GM19468 (cell line): ENCODE measurements at regions not wholly inside any gene's neighbourhood (a gene's known extent, or its start where the extent isn't known, plus 50 kb on each side); places are given as distances from the start of the nearest gene placed in this dataset.

Experiments
- ATAC-seq: cut with Tn5 transposase; IDR thresholded peaks from one replicate; pipeline ENCODE4 v1.9.1; 2021; ENCODE audit warnings: mild to moderate bottlenecking, moderate library complexity, moderate number of reproducible peaks; ENCODE audit not compliant: unreplicated experiment; ENCODE audit errors: extremely low read depth

GRCh38 chr20:22285555-22285954 is 298.8 kb downstream of the FOXA2 start:
- ATAC-seq: no peak

DNA sequence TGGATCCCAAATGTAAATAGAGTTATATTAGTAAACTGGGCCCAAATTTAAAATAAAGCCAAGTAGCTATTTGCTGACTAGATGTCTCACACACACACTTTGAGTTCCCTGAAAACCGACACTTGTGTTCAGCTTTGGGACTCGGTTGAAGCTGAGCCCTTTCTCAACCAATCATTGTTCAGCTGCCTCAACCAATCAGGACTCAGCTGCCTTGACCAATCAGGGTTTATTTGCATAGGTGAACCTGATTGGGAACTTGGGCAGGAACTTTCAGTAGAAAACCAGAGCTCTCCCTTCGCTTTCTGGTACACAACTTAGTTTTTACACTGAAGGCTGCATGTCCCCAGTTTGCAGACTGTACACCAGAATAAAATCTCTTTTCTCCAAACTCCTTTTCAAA is 301.7 kb downstream of the FOXA2 start:
- ATAC-seq: no peak

DNA sequence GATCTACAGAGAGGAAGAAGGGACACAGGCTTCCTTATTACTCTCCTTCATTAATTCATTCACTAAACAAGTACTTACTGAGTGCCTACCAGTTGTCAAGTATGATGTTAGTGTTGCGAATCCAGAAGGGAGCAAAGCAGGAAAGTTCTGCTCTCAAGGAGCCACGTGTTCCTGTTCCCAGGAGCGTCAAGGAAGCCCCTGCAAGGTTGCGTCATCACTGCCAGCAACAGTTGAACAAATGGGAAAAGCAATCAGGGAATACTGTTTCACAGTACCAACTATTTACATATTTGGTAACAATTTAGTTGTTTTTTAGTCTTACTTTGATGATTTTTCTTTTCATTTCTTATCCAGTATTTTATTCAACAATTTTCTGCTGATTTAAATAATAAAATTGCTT is 310.0 kb downstream of the FOXA2 start:
- no peak for ATAC-seq

- ATAC-seq: no peak
These were observed 315.7 kb downstream of the FOXA2 start for GRCh38 chr20:22268675-22269074.

- no peak for ATAC-seq
These were observed 319.5 kb downstream of the FOXA2 start for GRCh38 chr20:22264917-22265316.

DNA sequence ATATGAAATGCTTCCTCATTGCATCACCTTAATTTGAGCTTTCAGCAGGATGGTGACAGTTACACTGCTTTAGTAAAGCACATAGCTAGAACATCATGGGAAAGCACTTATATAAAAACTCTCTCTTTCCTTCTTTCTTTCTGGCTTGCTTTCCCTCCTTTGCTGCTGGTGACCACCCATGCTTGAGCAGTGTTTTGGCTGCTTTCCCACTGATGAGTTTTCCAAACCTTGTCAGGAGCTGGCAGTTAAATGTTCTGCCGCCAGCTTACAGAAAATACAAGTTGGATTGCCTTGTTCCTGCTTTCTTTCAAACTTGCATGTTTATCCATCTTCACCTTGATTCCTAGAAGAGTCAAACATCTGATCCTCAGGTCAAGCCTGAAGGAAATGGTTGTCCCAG is 323.9 kb downstream of the FOXA2 start:
- no peak for ATAC-seq

DNA sequence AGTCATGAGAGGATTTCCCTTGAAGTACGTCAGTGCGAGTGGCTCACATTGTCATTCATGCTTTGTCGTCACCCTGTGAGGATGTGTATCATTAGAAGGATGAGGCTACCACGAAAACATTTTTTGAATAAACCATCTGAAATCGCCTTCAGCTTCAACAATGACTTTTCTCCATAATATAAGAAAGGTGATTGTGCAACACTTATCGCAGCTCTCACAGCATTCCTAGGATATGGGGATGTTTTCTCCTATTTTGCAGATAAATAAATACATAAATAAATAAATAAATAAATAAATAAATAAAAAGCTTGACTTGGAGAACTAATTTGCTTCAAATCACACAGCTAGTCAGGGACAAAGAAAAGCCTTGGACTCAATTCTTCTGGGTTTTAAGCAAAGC is 326.5 kb downstream of the FOXA2 start:
- ATAC-seq: no peak

GRCh38 chr20:22248051-22248667 is 336.2 kb downstream of the FOXA2 start:
- no peak for ATAC-seq

- ATAC-seq: no peak
These were observed 339.2 kb downstream of the FOXA2 start for GRCh38 chr20:22245139-22245538.

- no peak for ATAC-seq
These were observed 341.3 kb downstream of the FOXA2 start for GRCh38 chr20:22243067-22243466.

GRCh38 chr20:22241609-22242008 is 342.8 kb downstream of the FOXA2 start:
- no peak for ATAC-seq

DNA sequence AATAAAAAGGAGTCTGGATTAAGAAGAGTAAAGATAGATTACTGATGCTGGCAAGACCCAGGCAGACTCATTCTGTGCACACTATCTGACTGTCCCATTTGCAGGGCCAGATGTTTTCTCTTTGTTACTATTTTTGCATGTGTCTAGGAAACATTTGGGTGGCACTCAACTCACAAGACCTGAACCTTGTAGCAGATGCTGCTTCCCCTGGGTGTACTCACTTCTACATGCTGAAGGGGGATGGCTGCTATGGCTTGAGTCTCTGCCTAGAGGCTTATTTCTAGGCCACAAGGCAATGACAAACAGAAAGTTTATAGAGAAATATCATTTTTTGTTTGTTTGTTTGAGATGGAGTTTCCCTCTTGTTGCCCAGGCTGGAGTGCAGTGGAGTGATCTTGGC is 351.4 kb downstream of the FOXA2 start:
- no peak for ATAC-seq

GRCh38 chr20:22232473-22232872 is 351.9 kb downstream of the FOXA2 start:
- no peak for ATAC-seq

DNA sequence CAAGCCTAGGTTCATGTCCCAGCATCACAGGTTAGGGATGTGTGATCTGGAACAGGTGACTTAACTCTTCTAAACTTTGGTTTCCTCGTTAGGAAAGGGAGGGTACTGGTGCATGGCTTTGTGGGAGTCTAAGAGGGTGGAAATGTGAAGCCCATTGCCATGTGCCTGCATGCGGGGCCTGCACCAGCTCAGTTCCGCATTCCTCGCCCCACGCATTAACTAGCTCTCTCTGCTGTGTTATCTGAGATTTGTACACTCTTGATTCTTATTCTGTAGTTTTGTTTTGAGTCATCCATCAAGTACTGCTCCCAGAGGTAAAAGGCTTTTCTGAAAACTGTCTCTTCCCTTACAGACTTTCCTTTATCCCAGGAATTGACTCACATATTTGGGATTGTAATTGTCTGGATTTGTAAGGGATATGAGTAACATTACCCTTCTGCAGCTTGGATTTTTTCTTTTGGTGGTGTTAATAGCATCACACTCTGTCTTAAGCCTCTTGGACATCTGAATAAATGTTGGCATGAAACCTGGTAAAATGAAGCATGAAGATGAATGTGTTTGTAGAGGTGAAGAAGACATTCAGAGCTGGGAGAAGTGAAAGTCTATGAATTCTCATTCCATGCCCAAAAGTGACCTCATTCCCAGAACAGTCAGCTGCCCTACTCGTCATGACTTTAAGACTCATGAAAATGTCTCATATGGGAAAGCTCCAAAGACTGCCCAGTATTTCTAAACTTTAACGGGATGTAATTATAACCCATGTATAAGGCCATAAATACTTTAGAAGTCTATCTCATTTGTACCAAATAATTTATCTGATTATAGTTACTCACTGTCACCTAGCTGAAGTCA is 357.3 kb downstream of the FOXA2 start:
- no peak for ATAC-seq

DNA sequence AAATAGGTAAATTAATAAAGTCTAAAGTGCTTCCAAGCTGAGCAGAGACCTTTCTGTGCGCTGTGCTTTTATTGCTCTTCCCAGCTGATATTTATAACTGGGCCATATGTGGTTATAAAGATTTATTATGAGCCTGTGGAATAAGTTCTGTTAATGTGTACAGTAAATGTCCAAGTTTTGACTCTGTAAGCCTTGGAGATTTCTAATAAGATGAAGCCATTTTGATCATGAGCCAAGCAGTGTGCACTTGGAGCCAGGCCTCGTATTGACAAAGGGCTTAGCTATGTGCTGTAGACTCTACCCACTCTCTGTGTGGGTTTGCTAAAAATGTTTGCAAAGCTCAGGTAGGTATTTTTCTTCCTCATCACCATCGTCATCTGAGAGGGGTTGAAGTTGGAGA is 361.1 kb downstream of the FOXA2 start:
- ATAC-seq: no peak

DNA sequence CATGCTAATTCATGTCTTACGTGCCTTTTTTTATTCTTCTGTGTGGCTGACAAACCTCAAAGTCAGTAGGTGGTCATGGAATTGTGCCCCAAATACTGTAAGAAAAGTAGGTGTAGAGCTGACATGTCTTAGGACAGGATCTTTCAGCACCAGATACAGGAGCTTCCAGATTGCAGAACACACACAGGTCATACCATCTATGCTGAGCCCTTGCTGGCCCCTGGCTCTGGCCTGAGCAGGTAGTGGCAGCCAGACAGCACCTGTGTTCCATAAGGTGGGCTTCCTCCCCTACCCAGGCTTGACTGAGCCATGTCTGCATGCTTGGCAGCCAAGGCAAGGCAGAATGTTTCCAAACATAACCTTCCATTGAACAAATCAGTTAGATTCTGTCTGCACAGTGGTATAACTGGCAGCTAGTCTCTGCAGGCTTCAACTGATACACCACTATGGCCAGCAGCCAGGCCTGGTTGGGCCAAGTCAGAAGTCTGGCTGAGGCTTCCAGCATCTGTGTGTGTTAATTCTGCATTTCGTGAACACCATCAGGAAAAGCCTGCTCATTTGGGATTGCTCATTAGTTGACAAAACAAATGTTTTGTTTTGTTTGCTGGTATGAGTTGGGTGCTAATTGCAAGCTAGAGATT is 366.5 kb downstream of the FOXA2 start:
- no peak for ATAC-seq

DNA sequence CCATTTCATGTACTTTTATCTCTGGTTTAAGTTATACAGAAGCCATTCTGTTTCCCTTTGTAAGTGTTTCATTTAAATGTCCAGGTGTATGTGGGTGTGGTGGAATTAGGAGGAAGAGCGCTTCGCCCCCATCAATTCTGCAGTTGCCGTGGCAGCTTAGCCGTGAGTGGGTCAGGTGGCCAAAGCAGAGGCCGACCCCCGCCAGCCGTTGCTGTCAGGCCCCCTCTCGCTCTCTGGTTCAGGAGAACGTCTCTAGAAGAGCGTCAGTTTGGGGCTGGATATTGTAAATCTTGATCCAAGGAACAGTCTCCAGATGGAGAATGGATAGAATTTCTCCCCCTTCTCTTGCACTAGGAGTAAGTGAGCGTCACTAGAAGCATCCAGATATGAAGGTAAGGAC is 367.4 kb downstream of the FOXA2 start:
- ATAC-seq: no peak

DNA sequence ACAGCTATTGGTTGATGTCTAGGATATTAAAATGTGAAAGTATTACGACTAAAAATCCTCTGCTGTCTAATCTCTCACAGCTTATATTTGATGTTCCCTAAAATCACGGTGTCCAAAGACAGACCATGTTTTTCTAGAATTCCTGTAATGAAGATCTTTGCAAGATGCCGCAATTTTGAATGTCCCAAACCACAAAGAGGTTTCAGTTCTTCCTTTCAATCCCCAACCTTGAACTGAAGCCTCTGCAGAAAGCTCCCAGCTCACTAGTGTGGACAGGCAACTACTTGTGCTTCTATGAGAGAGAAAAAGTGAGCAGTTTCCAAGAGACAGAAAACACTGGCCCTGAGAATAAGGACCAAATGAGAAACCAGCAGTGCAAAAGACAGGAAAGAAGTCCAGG is 370.1 kb downstream of the FOXA2 start:
- no peak for ATAC-seq

- no peak for ATAC-seq
These were observed 371.1 kb downstream of the FOXA2 start for GRCh38 chr20:22213271-22213670.

- ATAC-seq: no peak
These were observed 377.1 kb downstream of the FOXA2 start for GRCh38 chr20:22207280-22207679.

DNA sequence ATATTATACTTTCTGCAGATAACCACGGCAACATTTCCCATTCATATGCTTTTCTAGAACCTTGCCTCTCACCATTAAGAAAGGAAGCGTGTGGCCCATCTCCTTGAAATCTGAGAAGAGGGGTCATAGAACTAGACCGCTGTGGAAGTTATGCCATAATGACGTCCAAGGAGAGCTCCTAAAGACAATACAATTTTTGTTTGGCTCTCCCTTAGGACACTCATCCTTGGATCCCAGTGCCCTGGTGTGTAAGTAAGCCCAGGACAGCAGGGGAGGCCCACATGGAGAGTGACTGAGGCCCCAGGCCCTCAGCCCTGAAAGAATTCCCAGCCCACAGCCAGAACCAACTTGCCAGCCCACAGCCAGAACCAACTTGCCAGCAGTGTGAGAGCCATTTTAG is 379.6 kb downstream of the FOXA2 start:
- ATAC-seq: no peak
